HK-2 (cell line): ENCODE measurements at regions not wholly inside any gene's neighbourhood (a gene's known extent, or its start where the extent isn't known, plus 50 kb on each side); places are given as distances from the start of the nearest gene placed in this dataset.
"Not testable (repeated sequence)": the region's sequence is repeated elsewhere in the genome, so short reads cannot be mapped to it uniquely, and the experiment has no call there.

Source experiments
- DNase-seq: peaks from one replicate; pipeline ENCODE4 v3.0.0-alpha.2; 2018; ENCODE audit not compliant: unreplicated experiment

- no peak for DNase-seq
These were observed 92.6 kb upstream of the RNF32 start for GRCh38 chr7:156547884-156548561.

DNA sequence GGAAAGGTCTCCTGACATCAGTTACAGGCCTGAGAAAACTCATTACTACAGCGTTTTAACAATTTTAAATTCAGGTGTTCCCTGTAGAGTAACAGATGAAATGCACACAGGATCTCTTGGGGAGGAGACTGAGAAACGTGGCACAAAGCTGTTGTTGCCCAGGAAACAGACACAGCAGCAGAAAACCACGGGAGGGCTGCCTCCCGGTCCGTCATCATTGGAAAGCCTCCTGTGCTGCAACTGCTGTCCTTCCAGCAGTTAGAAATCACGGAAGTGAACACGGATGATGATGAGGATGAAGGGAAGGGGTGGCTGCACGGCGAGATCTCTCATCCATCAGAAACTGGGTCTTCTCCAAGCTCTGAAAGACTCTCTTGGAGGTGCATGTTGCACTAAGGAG is 94.6 kb upstream of the RNF32 start:
- no peak for DNase-seq

DNA sequence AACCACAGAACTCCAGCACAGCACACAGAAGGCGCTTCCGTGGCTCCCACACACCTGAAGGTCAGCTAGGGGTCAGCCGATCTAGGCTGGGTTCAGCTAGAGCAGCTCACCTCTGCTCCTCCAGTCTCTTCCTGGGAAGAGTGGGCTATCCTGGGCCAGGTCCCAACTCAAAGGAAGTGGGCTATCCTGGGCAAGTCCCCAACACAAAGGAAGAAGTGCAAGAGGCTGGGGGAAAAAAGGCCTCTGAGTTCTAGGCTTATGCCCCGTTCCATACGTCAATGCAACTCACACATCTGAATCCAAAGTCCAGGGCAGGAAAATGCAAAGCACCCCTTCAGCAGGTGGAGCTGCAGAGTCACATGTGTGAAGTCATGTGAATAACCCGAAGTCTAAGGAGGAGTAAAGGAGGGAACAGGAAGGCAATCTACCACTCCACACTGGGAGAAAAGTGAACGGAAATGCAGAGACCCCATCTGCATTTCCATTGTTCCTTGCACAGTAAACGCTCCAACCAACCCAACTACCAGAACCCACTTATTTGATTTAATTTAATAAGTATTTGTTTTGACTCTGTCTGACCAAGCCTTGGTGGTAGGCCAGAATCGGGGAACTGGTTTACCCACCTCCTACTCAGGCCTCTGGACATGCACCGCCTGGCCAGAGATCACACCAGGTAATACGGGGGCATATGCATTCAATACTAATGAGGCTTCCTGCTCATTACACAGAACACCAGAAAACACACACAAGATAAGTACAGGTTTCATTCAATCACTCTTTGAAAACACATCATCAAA is 95.5 kb upstream of the RNF32 start:
- no peak for DNase-seq

- DNase-seq = no peak
These were observed 96.6 kb upstream of the RNF32 start for GRCh38 chr7:156543699-156544598.

GRCh38 chr7:156540619-156541165 is 99.9 kb upstream of the RNF32 start:
- no peak for DNase-seq

- no peak for DNase-seq
These were observed 100.6 kb upstream of the RNF32 start for GRCh38 chr7:156539999-156540398.

GRCh38 chr7:156537006-156537405 is 103.6 kb upstream of the RNF32 start:
- DNase-seq = no peak

DNA sequence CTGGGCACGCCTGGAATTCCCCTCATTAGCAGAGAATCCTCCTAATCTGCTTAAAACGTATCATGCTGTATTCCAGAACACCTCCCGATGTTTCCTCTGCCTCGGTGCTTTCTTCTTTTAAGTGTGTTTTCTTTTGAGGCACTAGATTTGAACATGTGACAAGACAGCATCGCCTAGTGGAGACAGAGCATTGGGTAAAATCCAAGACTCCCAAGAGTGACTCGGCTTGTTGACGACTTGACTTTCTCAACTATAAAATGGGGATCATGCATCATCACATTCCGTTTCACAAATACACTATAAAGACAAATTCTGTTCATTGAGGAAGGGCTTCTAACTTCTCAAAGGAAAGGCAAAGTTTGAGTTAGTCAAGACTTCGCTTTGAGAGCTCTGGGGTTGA is 105.6 kb upstream of the RNF32 start:
- no peak for DNase-seq

- no peak for DNase-seq
These were observed 106.6 kb upstream of the RNF32 start for GRCh38 chr7:156533964-156534363.

- DNase-seq = no peak
These were observed 107.2 kb upstream of the RNF32 start for GRCh38 chr7:156533420-156533819.

- DNase-seq = no peak
These were observed 108.5 kb upstream of the RNF32 start for GRCh38 chr7:156532016-156532602.

DNA sequence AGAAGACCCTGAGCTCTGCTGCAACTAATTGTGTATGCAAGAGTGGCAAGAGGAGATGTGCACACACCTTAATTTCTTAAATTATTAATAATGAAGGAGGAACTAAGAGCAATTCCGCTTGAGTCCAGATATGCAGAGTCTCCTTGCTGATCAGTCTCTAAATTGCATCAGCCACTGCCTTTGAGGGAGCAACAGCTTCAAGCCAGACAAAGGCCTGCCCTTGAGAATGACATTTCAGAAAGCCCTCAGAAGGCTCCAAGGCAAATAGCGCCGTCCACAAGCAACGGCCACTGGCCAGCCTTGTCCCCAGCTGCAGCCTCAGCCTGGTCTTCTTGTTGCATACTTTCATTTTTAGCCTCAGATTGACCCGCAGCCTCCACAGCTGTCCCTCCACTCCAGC is 110.6 kb upstream of the RNF32 start:
- no peak for DNase-seq

- no peak for DNase-seq
These were observed 113.1 kb upstream of the RNF32 start for GRCh38 chr7:156527458-156527890.

DNA sequence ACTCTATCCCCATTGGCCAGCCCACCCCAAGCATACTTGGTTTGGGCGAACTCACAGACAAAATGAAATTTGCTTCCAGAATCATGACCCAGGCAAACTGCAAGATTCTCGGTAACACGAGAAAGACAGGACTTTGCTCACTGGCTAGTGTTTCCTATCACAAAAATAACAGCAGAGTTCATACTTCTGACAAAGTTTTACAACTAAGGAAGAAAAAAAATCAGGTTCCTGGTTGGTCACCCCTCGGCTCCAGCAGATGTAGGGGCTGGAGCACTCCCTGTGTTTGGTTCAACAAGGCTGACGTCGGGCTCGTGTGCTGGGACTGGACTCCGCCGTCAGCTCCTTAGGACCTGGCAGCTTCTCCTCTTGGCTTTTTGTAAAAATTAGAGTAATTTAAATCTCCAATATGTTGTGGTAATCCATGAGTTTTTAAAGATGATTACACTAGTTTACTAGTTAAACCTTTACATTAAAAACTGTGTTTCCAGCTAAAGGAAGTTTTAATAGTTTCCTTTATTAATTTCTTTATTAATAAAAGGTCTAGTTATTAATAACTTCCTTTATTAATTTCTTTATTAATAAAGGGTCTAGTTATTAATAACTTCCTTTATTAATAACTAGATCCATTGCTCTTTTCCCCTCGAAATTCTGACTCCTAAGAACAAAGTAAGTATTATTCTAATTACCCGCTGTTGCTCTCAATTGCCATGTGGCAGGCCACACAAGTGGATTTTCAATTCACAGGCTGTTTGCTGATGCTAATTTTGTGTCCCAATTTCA is 115.6 kb upstream of the RNF32 start:
- DNase-seq = no peak

GRCh38 chr7:156523447-156524048 is 117.0 kb upstream of the RNF32 start:
- no peak for DNase-seq

DNA sequence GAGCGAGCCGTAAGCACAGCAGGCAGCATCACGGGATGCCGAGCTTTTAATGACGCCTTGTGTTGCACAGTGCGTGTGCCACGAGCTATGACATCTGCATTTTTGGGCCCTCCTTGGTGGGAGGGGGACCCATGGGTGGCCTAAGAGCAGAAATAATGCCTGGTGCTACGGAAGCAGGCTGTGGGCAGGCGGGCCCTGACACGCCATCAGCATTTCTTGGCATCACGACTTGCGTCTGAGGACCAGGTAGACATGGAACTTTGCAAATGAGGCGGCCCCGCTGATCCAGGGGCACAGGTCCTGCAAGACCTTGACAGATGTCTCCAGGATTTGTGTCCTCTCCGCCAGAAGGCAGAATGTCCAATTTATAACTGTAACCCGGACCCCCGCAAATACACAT is 117.8 kb upstream of the RNF32 start:
- no peak for DNase-seq

DNA sequence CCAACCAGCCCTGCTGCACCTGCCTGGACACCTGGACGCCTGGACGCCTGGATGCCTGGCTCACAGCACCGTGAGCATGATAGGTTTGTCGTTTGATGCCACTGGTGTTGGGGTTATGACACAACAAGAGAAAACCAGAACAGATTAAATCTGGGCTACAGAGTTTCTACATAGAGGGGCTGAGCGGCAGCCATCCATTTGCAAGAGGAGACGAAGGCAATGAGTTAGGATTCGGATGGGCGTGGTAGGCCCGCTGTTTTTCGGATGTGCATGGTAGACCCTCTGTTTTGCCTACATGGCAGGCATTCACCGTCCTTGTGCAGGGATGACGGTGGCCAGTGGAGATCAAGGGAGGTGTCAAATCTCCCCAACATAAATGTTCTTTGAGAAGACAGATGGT is 121.5 kb upstream of the RNF32 start:
- no peak for DNase-seq

DNA sequence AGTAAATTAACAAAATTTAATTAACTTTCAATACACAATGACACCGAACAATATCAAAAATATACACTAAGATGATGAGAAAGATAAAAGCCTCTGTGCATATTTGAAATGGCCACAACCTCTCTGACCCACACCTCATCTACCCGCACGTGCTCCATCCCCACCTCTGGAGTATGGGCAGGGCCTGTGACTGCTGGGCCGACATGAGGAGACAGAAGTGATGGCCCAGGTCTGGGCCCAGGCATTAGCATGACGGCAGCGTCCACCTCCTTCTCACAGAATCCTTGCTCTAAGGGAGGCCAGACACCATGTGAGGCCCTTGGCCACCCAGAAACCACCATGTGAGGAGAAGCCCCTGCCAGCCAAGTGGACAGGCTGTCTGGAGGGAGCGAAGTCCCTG is 122.1 kb upstream of the RNF32 start:
- DNase-seq = no peak

- DNase-seq = not testable (repeated sequence)
These were observed 122.7 kb upstream of the RNF32 start for GRCh38 chr7:156517858-156518257.

DNA sequence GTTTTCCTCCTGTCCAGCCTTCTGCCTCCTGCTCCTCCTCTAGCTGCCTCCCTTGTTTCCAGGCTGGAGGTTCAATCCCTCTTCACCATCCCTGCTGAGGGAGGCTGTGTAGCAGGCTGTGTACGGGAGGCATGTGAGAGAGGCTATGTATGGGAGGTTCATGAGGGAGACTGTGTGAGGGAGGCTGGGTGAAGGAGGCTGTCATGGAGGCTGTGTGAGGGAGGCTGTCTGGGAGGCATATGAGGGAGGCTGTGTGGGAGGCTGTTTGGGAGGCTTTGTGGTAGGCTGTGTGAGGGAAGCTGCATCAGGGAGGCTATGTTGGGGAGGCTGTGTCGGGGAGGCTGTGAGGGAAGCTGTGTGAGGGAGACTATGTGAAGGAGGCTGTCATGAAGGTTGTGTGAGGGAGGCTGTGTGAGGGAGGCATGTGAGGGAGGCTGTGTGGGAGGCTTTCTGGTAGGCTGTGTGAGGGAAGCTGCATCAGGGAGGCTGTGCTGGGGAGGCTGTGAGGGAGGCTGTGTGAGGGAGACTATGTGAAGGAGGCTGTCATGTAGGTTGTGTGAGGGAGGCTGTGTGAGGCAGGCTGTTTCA is 123.7 kb upstream of the RNF32 start:
- no peak for DNase-seq
